ENCODE measurements at regions not wholly inside any gene's neighbourhood (a gene's known extent, or its start where the extent isn't known, plus 50 kb on each side); places are given as distances from the start of the nearest gene placed in this dataset.

- TF ChIP-seq CTCF (conservative IDR thresholded peaks at IDR 0.05 in 1 of 2, IDR thresholded peaks at IDR 0.05 in 1 of 2; ENCODE audit: extremely low read depth in 1 of 2, insufficient read depth in 1 of 2, low read depth in 1 of 2, low read length in 2 of 2), result no peak
- TF ChIP-seq EZH2 (IDR thresholded peaks at IDR 0.05; ENCODE audit: borderline replicate concordance, low read length), result no peak
Observed at GRCh38 chr9:89874351-89875321, 269.8 kb downstream of the GADD45G start.

Measured in mammary epithelial cell (primary cell).